LNCaP clone FGC (cell line): ENCODE measurements at regions not wholly inside any gene's neighbourhood (a gene's known extent, or its start where the extent isn't known, plus 50 kb on each side); places are given as distances from the start of the nearest gene placed in this dataset.

Source experiments
- DNase-seq: peaks from one replicate; pipeline ENCODE4 v3.0.0-alpha.2; 2011; ENCODE audit warnings: low read depth
- H3K4me3 ChIP-seq: 2 replicates; pipeline ENCODE4 v1.5.1; 2011; ENCODE audit warnings: mild to moderate bottlenecking, low read depth, low read length, control low read depth
- TF ChIP-seq, protein P1 (sequence below): IDR thresholded peaks from 2 replicates; pipeline ENCODE4 v1.5.1; 2012; ENCODE audit warnings: mild to moderate bottlenecking; ENCODE audit not compliant: control insufficient read depth, insufficient read depth; ENCODE audit errors: extremely low read depth

DNA sequence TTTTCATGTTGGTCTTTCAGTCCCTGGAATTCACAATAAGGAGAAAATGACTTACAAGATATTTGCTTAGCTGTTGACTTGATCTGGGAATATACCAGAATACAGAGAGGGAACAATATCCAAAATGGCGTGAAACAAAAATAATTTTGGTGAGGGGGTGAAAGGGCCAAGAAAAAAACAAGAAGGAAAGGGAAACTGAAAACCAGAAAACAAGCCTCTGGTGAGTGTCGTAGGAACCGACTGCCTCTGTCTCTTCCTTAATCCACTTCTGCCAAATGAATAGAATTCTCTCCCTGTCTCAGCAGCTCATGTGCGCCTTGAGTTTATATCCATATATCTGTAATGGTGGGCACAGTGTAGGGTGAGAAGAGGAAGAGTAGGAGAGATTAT is 367.6 kb downstream of the ETS1 start:
- no peak for DNase-seq
- TF ChIP-seq, protein P1, sequence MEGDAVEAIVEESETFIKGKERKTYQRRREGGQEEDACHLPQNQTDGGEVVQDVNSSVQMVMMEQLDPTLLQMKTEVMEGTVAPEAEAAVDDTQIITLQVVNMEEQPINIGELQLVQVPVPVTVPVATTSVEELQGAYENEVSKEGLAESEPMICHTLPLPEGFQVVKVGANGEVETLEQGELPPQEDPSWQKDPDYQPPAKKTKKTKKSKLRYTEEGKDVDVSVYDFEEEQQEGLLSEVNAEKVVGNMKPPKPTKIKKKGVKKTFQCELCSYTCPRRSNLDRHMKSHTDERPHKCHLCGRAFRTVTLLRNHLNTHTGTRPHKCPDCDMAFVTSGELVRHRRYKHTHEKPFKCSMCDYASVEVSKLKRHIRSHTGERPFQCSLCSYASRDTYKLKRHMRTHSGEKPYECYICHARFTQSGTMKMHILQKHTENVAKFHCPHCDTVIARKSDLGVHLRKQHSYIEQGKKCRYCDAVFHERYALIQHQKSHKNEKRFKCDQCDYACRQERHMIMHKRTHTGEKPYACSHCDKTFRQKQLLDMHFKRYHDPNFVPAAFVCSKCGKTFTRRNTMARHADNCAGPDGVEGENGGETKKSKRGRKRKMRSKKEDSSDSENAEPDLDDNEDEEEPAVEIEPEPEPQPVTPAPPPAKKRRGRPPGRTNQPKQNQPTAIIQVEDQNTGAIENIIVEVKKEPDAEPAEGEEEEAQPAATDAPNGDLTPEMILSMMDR: no peak
- H3K4me3 ChIP-seq: no peak overlapping the region

DNA sequence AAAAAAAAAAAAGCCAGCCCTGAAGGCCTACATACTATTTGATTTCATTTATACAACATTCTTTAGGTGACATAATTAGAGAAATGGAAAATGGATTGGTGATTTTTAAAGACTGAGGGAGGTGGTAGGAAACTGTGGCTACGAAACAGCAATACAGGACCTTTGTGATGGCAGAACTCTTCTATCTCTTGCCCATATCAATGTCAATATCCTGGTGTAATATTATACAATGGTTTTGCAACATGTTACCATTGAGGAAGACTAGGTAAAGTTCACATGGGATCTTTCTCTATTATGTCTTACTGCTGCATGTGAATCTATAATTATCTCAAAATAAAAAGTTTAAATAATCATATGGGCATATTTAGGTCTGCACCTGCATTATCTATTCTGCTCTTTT is 371.2 kb downstream of the ETS1 start:
- TF ChIP-seq, protein P1: no peak
- no peak for DNase-seq
- no peak overlapping the region for H3K4me3 ChIP-seq

DNA sequence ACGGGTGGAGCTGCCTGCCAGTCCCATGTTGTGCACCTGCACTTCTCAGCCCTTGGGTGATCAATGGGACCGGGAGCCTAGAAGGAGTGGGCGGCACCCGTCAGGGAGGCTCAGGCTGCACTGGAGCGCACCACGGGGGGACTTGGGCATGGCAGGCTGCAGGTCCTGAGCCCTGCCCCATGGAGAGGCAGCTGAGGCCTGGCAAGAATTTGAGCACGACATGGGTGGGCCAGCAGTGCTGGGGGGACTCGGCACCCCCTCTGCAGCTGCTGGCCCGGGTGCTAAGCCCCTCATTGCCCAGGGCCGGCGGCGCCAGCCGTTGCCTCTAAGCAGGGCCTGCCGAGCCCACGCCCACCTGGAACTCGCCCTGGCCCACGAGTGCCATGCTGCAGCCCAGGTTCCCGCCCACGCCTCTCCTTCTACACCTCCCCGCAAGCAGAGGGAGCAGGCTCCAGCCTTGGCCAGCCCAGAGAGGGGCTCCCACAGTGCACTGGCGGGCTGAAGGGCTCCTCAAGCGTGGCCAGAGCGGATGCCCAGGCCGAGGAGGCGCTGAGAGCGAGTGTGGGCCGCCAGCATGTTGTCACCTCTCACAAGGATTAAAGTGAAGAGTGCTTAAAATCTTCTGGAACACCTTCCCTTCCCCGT is 372.0 kb downstream of the ETS1 start:
- TF ChIP-seq, protein P1: no peak
- no peak for DNase-seq
- no peak overlapping the region for H3K4me3 ChIP-seq

DNA sequence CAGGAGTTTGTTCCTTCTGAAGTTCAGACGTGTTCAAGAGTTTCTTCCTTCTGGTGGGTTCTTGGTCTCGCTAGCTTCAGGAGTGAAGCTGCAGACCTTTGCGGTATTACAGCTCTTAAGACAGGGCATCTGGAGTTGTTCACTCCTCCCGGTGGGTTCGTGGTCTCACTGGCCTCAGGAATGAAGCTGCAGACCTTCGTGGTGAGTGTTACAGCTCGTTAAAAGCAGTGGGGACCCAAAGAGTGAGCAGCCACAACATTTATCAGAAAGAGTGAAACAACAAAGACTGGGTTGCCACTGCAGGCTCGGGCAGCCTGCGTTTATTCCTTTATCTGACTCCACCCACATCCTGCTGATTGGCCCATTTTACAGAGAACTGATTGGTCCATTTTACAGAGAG is 373.1 kb downstream of the ETS1 start:
- TF ChIP-seq, protein P1: no peak
- no peak for DNase-seq
- H3K4me3 ChIP-seq: no peak overlapping the region

DNA sequence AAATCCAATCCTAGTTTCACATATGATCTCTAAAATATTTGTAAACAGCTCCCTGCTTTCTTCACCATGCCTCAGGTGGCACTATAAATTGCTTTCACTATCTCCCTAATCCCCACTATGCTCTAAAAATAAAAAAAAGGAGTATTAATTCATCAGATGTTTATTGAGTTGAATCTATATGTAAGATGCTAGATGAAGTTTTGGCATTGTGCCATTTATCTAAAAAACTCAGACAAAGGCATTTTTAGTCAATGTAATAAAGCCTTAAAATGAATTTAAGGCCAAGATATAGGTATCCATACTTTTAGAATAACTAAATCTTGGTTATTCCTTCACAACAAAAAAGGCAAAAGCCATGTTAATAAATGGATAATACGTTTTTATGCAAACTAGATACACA is 373.9 kb downstream of the ETS1 start:
- TF ChIP-seq, protein P1: no peak
- DNase-seq: no peak
- no peak overlapping the region for H3K4me3 ChIP-seq

DNA sequence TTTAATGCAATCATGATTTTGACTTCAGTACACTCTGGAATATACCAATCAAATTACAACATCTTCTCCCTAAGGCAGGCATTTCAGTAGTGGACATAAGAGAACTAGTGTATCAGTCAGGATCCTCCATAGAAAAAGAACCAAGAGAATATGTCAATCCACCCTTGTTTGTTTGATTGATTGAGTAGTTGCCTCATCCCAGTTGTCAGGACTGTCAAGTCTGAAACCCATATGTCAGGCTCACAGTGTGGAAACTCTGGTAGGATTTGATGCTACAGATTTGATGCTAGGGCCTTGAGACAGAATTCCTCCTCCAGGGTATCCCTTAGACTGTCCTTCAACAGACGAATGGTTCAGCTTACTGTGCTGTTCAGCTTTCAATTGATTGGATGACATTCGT is 375.0 kb downstream of the ETS1 start:
- TF ChIP-seq, protein P1: no peak
- DNase-seq: no peak
- no peak overlapping the region for H3K4me3 ChIP-seq
